ENCODE measurements at regions not wholly inside any gene's neighbourhood (a gene's known extent, or its start where the extent isn't known, plus 50 kb on each side); places are given as distances from the start of the nearest gene placed in this dataset.

GRCh38 chr15:31563001-31563400 lies 236.4 kb downstream of the KLF13 start:
- no TSS peak for BruUV-seq (replicated peaks)
- H3K36me3 ChIP-seq (ENCODE audit: control insufficient read depth in 2 of 2, extremely low read depth in 1 of 2, insufficient read depth in 2 of 2, low read length in 2 of 2): no peaks in the 10 kb centered on the region
- no peaks in the 10 kb centered on the region for H4K20me1 ChIP-seq (replicated peaks; ENCODE audit: control insufficient read depth, extremely low read depth, insufficient read depth, low read length)
- FAIRE-seq (no peak), DNase-seq (ENCODE audit: low read depth, low spot score) (no peak)
- H3K27me3 ChIP-seq (ENCODE audit: control insufficient read depth in 2 of 2, insufficient read depth in 2 of 2, low read length in 2 of 2): no peaks in the 10 kb centered on the region
- dilution Hi-C loops (cut with MboI; ENCODE audit: extremely low pct_ligation_motif_present, low sequenced_read_pairs) (no loop called here), intact Hi-C loops (cut with micrococcal nuclease) (no loop called here)
- H3K79me2 ChIP-seq (ENCODE audit: control insufficient read depth, insufficient read depth, low read length): no peaks in the 10 kb centered on the region
- H2AFZ ChIP-seq (ENCODE audit: low read depth, low read length): no peak overlapping the region
- ChIA-PET CTCF (no interaction called here), POLR2A (no interaction called here)
- H3K9ac ChIP-seq (replicated peaks; ENCODE audit: extremely low read depth, insufficient read depth, low read length): no peak overlapping the region
- no peaks in the 10 kb centered on the region for H3K4me1 ChIP-seq (ENCODE audit: control insufficient read depth, extremely low read depth, insufficient read depth, low read length)
- no peaks in the 10 kb centered on the region for H3K9me3 ChIP-seq (replicated peaks; ENCODE audit: control insufficient read depth, insufficient read depth, low read length)
- H3K27ac ChIP-seq (ENCODE audit: insufficient read depth, low read depth, low read length): no peak overlapping the region
- H3K4me2 ChIP-seq (ENCODE audit: insufficient read depth, low read length): no peak overlapping the region
- TF ChIP-seq POLR2AphosphoS5 (IDR thresholded peaks at IDR 0.05; ENCODE audit: insufficient read depth, low read depth, low read length): no peak
- TF ChIP-seq POLR2A (IDR thresholded peaks at IDR 0.05; ENCODE audit: low read depth, low read length): no peak
- TF ChIP-seq GATA2 (IDR thresholded peaks at IDR 0.05; ENCODE audit: insufficient read depth, insufficient read length, low read depth, low read length): no peak
- no peak for TF ChIP-seq MAX (IDR thresholded peaks at IDR 0.05; ENCODE audit: insufficient read depth, insufficient read length)
- TF ChIP-seq CTCF (IDR thresholded peaks at IDR 0.05; ENCODE audit: extremely low read depth in 1 of 2, insufficient read depth in 1 of 2, low read depth in 1 of 2, low read length in 2 of 2): no peak
- no peak for TF ChIP-seq JUN (IDR thresholded peaks at IDR 0.05; ENCODE audit: borderline replicate concordance, insufficient read depth, insufficient read length, low read depth)
- TF ChIP-seq FOS (IDR thresholded peaks at IDR 0.05; ENCODE audit: borderline replicate concordance, insufficient read depth, low read length): no peak
- no peak for TF ChIP-seq EZH2 (IDR thresholded peaks at IDR 0.05; ENCODE audit: borderline replicate concordance, low read depth, low read length, severe bottlenecking)
- no peak for TF ChIP-seq MYC (IDR thresholded peaks at IDR 0.05; ENCODE audit: low read depth, low read length)
- H3K9me1 ChIP-seq (replicated peaks; ENCODE audit: control insufficient read depth, extremely low read depth, insufficient read depth, low read length): no peaks in the 10 kb centered on the region
- no peak overlapping the region for H3K4me3 ChIP-seq (replicated peaks in 1 of 3; ENCODE audit: insufficient read depth in 1 of 3, low read depth in 1 of 3, low read length in 3 of 3)

Measured in endothelial cell of umbilical vein (primary cell).